BE2C (cell line): ENCODE measurements at regions not wholly inside any gene's neighbourhood (a gene's known extent, or its start where the extent isn't known, plus 50 kb on each side); places are given as distances from the start of the nearest gene placed in this dataset.

Experiments
- DNase-seq: peaks from one replicate; pipeline ENCODE4 v3.0.0-alpha.2; 2020
- H3K27me3 ChIP-seq: fragments of 250-450 bp; sonication (Bioruptor Pico); 2 replicates; pipeline ENCODE4 v1.5.1; 2020; ENCODE audit warnings: mild to moderate bottlenecking
- H3K36me3 ChIP-seq: fragments of 250-450 bp; sonication (Bioruptor Pico); 2 replicates; pipeline ENCODE4 v1.5.1; 2020; ENCODE audit warnings: mild to moderate bottlenecking
- H3K4me1 ChIP-seq: fragments of 250-450 bp; sonication (Bioruptor Pico); 2 replicates; pipeline ENCODE4 v1.5.1; 2020
- H3K4me3 ChIP-seq: 2 replicates; pipeline ENCODE4 v1.5.1; 2011; ENCODE audit warnings: low read depth, low read length
- H3K9me3 ChIP-seq: fragments of 250-450 bp; sonication (Bioruptor Pico); 2 replicates; pipeline ENCODE4 v1.5.1; 2020
- CTCF ChIP-seq: IDR thresholded peaks from 2 replicates; pipeline ENCODE4 v1.5.1; 2012; ENCODE audit warnings: mild to moderate bottlenecking, low read depth, low read length

GRCh38 chr10:128211064-128211504 lies 84.9 kb upstream of the MKI67 start:
- H3K4me3 ChIP-seq = no peak overlapping the region

GRCh38 chr10:128211953-128212727 lies 85.9 kb upstream of the MKI67 start:
- Histone ChIP-seq H3K36me3 (no peaks in the 10 kb centered on the region), H3K4me3 (peak overlapping the region; percentile 61), H3K27me3 (no peaks in the 10 kb centered on the region), H3K4me1 (no peaks in the 10 kb centered on the region), H3K9me3 (no peaks in the 10 kb centered on the region)
- peak; percentile 89 for TF ChIP-seq CTCF
- DNase-seq = peak; percentile 84

More at GRCh38 chr10:128211064-128211504, 84.9 kb upstream of the MKI67 start:
- Histone ChIP-seq H3K9me3 (no peaks in the 10 kb centered on the region), H3K36me3 (no peaks in the 10 kb centered on the region), H3K4me1 (no peaks in the 10 kb centered on the region), H3K27me3 (no peaks in the 10 kb centered on the region)
- DNase-seq = no peak
- no peak for TF ChIP-seq CTCF

- DNase-seq = no peak
- Histone ChIP-seq H3K4me1 (no peaks in the 10 kb centered on the region), H3K27me3 (no peaks in the 10 kb centered on the region), H3K36me3 (no peaks in the 10 kb centered on the region), H3K9me3 (no peaks in the 10 kb centered on the region), H3K4me3 (no peak overlapping the region)
- no peak for TF ChIP-seq CTCF
Measured at GRCh38 chr10:128213156-128213555, 86.9 kb upstream of the MKI67 start.

GRCh38 chr10:128215733-128216132 lies 89.5 kb upstream of the MKI67 start:
- Histone ChIP-seq H3K4me3 (no peak overlapping the region), H3K36me3 (no peaks in the 10 kb centered on the region), H3K27me3 (no peaks in the 10 kb centered on the region), H3K4me1 (no peaks in the 10 kb centered on the region), H3K9me3 (no peaks in the 10 kb centered on the region)
- no peak for DNase-seq
- no peak for TF ChIP-seq CTCF

- DNase-seq = no peak
- H3K36me3 ChIP-seq = no peaks in the 10 kb centered on the region
- H3K4me1 ChIP-seq = no peaks in the 10 kb centered on the region
- no peak overlapping the region for H3K4me3 ChIP-seq
- H3K9me3 ChIP-seq = no peaks in the 10 kb centered on the region
- TF ChIP-seq CTCF = no peak
- no peaks in the 10 kb centered on the region for H3K27me3 ChIP-seq
Measured at GRCh38 chr10:128217136-128217535, 90.9 kb upstream of the MKI67 start.

GRCh38 chr10:128218161-128218560 lies 91.9 kb upstream of the MKI67 start:
- no peaks in the 10 kb centered on the region for H3K4me1 ChIP-seq
- H3K27me3 ChIP-seq = no peaks in the 10 kb centered on the region
- DNase-seq = no peak
- no peaks in the 10 kb centered on the region for H3K36me3 ChIP-seq
- H3K9me3 ChIP-seq = no peaks in the 10 kb centered on the region
- H3K4me3 ChIP-seq = no peak overlapping the region
- TF ChIP-seq CTCF = no peak
